Neuronal stem cell (in vitro differentiated cells): ENCODE measurements at regions not wholly inside any gene's neighbourhood (a gene's known extent, or its start where the extent isn't known, plus 50 kb on each side); places are given as distances from the start of the nearest gene placed in this dataset.
A peak's percentile ranks its signal among the peaks of the same experiment; 100 is the strongest.

Experiments used
- DNase-seq: peaks from one replicate; pipeline ENCODE4 v3.0.0-alpha.2; 2013; ENCODE audit warnings: low spot score
- H2AFZ ChIP-seq: one replicate; pipeline ENCODE4 v1.6.1; 2013; ENCODE audit warnings: mild to moderate bottlenecking, low read length, inconsistent platforms
- H2AK5ac ChIP-seq: 2 replicates; pipeline ENCODE4 v1.6.1; 2013; ENCODE audit warnings: low read depth, mild to moderate bottlenecking, inconsistent platforms, low read length, moderate library complexity, mixed read lengths
- H2BK120ac ChIP-seq: 2 replicates; pipeline ENCODE4 v1.6.1; 2013; ENCODE audit warnings: low read depth, mild to moderate bottlenecking, inconsistent platforms, low read length, moderate library complexity, mixed read lengths
- H2BK12ac ChIP-seq: one replicate; pipeline ENCODE4 v1.6.1; 2013; ENCODE audit warnings: low read length, inconsistent platforms
- H2BK15ac ChIP-seq: 2 replicates; pipeline ENCODE4 v1.6.1; 2013; ENCODE audit warnings: mild to moderate bottlenecking, low read length, inconsistent platforms, mixed read lengths
- H2BK5ac ChIP-seq: one replicate; pipeline ENCODE4 v1.6.1; 2013; ENCODE audit warnings: inconsistent platforms, mild to moderate bottlenecking, low read length, moderate library complexity
- H3K14ac ChIP-seq: one replicate; pipeline ENCODE4 v1.6.1; 2013; ENCODE audit warnings: low read length, inconsistent platforms
- H3K18ac ChIP-seq: 2 replicates; pipeline ENCODE4 v1.6.1; 2013; ENCODE audit warnings: low read length, inconsistent platforms
- H3K23ac ChIP-seq: 2 replicates; pipeline ENCODE4 v1.6.1; 2013; ENCODE audit warnings: low read depth, mild to moderate bottlenecking, mixed read lengths, low read length, inconsistent platforms; ENCODE audit not compliant: poor library complexity
- H3K27ac ChIP-seq: replicated peaks from 3 replicates; pipeline ENCODE4 v1.5.1; 2013; ENCODE audit warnings: low read length, inconsistent platforms
- H3K27me3 ChIP-seq, 3 experiments: 2 replicates each; pipeline ENCODE4 v1.6.1; 2013; ENCODE audit warnings: low read length in 3 of 3, mild to moderate bottlenecking in 2 of 3, inconsistent platforms in 1 of 3, low read depth in 1 of 3, mixed read lengths in 1 of 3, moderate library complexity in 1 of 3; ENCODE audit not compliant: control insufficient read depth in 3 of 3, insufficient read depth in 3 of 3
- H3K36me3 ChIP-seq, 2 donors: replicated peaks in 1 of 2; 2 replicates each; pipeline ENCODE4 v1.6.1; 2013; ENCODE audit warnings: low read length in 2 of 2; ENCODE audit not compliant: control insufficient read depth in 2 of 2, insufficient read depth in 2 of 2
- H3K4ac ChIP-seq: 2 replicates; pipeline ENCODE4 v1.6.1; 2013; ENCODE audit warnings: inconsistent platforms, mild to moderate bottlenecking, low read length, moderate library complexity
- H3K4me1 ChIP-seq, 2 donors: 1 replicate in 1 of 2; 2 replicates in 1 of 2; pipeline ENCODE4 v1.6.1; 2013; ENCODE audit warnings: low read length in 2 of 2, low read depth in 1 of 2; ENCODE audit not compliant: control insufficient read depth in 2 of 2, insufficient read depth in 1 of 2
- H3K4me2 ChIP-seq: one replicate; pipeline ENCODE4 v1.6.1; 2013; ENCODE audit warnings: mild to moderate bottlenecking, low read length, inconsistent platforms; ENCODE audit not compliant: insufficient read depth, poor library complexity, severe bottlenecking
- H3K4me3 ChIP-seq, 2 donors: 2 replicates each; pipeline ENCODE4 v1.5.1; 2013; ENCODE audit warnings: low read length in 2 of 2, mild to moderate bottlenecking in 2 of 2, inconsistent platforms in 1 of 2, moderate library complexity in 1 of 2
- H3K79me1 ChIP-seq: one replicate; pipeline ENCODE4 v1.6.1; 2013; ENCODE audit warnings: low read depth, mild to moderate bottlenecking, inconsistent platforms, low read length, moderate library complexity
- H3K9ac ChIP-seq: one replicate; pipeline ENCODE4 v1.6.1; 2013; ENCODE audit warnings: mild to moderate bottlenecking, low read depth, low read length, inconsistent platforms; ENCODE audit not compliant: poor library complexity
- H3K9me3 ChIP-seq, 2 donors: replicated peaks in 1 of 2; 2 replicates each; pipeline versions ENCODE3 to v1.6.1; 2013; ENCODE audit warnings: low read length in 2 of 2, mild to moderate bottlenecking in 2 of 2, inconsistent platforms in 1 of 2, low read depth in 1 of 2, mixed read lengths in 1 of 2, moderate library complexity in 1 of 2; ENCODE audit not compliant: control insufficient read depth in 2 of 2, insufficient read depth in 1 of 2
- H4K8ac ChIP-seq: one replicate; pipeline ENCODE4 v1.6.1; 2013; ENCODE audit warnings: low read depth, mild to moderate bottlenecking, inconsistent platforms, low read length, moderate library complexity
- H4K91ac ChIP-seq: one replicate; pipeline ENCODE4 v1.6.1; 2013; ENCODE audit warnings: low read length, low read depth, mild to moderate bottlenecking, inconsistent platforms; ENCODE audit not compliant: poor library complexity
- WGBS, 2 donors: extraction: QIAGEN DNeasy Blood & Tissue Kit; methylation state at CpG; one replicate each; pipeline ENCODE4 v1.1.7; 2013; ENCODE audit warnings: missing lambda C conversion rate in 2 of 2, mixed read lengths in 1 of 2; ENCODE audit not compliant: insufficient read length in 2 of 2, insufficient replicate concordance in 1 of 2; ENCODE audit errors: extremely low coverage in 2 of 2; 5-methylcytosine and 5-hydroxymethylcytosine counted together

GRCh38 chr1:37238364-37239224, 204.3 kb upstream of the GRIK3 start:
- no peak overlapping the region for H3K4me3 ChIP-seq
- H3K9ac ChIP-seq = no peak overlapping the region
- H3K4ac ChIP-seq = no peak overlapping the region
- H4K8ac ChIP-seq = no peak overlapping the region
- no peak overlapping the region for H3K27ac ChIP-seq
- H3K9me3 ChIP-seq = no peaks in the 10 kb centered on the region
- no peaks in the 10 kb centered on the region for H3K79me1 ChIP-seq
- peaks cover 6 to 45% of the 10 kb centered on the region in 2 donors for H3K4me1 ChIP-seq
- no peak overlapping the region for H2BK5ac ChIP-seq
- WGBS, 2 donors = no CpG with 5 or more reads among the region's 11 CpGs
- H2AFZ ChIP-seq = no peak overlapping the region
- H3K36me3 ChIP-seq = no peaks in the 10 kb centered on the region
- H3K23ac ChIP-seq = no peak overlapping the region
- no peak overlapping the region for H3K14ac ChIP-seq
- no peak overlapping the region for H2BK120ac ChIP-seq
- peak overlapping the region; percentile 15 for H2BK15ac ChIP-seq
- H3K18ac ChIP-seq = peak overlapping the region; percentile 55
- no peak overlapping the region for H3K4me2 ChIP-seq
- peak overlapping the region; percentile 18 for H2BK12ac ChIP-seq
- peaks cover 0 to 14% (median 0%) of the 10 kb centered on the region in 3 experiments for H3K27me3 ChIP-seq
- H2AK5ac ChIP-seq = peak overlapping the region; percentile 57
- no peak overlapping the region for H4K91ac ChIP-seq
- DNase-seq = no peak

DNA sequence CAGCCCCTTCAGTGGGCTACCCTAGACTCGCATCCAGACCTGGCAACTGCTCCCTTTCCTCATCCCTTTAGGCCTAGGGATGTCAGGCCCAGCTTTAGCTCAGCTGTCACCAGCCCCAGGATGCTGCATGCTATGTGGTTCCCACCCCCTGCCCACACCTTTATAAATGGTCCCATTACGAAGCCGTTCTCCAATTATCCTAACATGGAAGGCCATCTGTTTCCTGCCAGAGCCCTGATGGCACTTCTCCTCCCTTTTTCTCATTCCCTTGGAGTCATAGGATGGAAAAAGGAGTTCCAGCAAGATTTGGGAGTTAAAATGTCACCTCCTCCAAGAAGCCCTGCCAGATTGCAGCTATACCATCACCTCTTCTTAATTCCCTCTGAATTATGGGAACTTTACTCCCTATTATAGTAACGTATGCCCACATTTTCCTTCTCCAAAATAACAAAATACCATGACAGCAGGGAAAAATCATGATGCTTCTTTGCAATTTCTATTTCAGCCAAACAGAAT, 205.0 kb upstream of the GRIK3 start:
- no peak overlapping the region for H3K4me2 ChIP-seq
- no peak overlapping the region for H4K91ac ChIP-seq
- H2BK5ac ChIP-seq = no peak overlapping the region
- no peak overlapping the region for H2AFZ ChIP-seq
- peaks cover 6 to 46% of the 10 kb centered on the region in 2 donors for H3K4me1 ChIP-seq
- H3K4ac ChIP-seq = no peak overlapping the region
- no peaks in the 10 kb centered on the region for H3K79me1 ChIP-seq
- no peaks in the 10 kb centered on the region for H3K9me3 ChIP-seq
- WGBS, 2 donors = no CpG with 5 or more reads among the region's 4 CpGs
- H2AK5ac ChIP-seq = peak overlapping the region; percentile 57
- no peaks in the 10 kb centered on the region for H3K36me3 ChIP-seq
- no peak overlapping the region for H4K8ac ChIP-seq
- H2BK15ac ChIP-seq = peak overlapping the region; percentile 15
- H3K18ac ChIP-seq = peak overlapping the region; percentile 55
- no peak overlapping the region for H3K9ac ChIP-seq
- no peak overlapping the region for H2BK12ac ChIP-seq
- H3K23ac ChIP-seq = no peak overlapping the region
- H3K14ac ChIP-seq = no peak overlapping the region
- peaks cover 0 to 14% (median 0%) of the 10 kb centered on the region in 3 experiments for H3K27me3 ChIP-seq
- H3K4me3 ChIP-seq = no peak overlapping the region
- no peak for DNase-seq
- no peak overlapping the region for H3K27ac ChIP-seq
- H2BK120ac ChIP-seq = no peak overlapping the region

GRCh38 chr1:37240897-37241296, 206.6 kb upstream of the GRIK3 start:
- no peaks in the 10 kb centered on the region for H3K79me1 ChIP-seq
- peak overlapping the region; percentile 85 for H3K14ac ChIP-seq
- peak overlapping the region; percentile 62 for H2BK15ac ChIP-seq
- H3K4ac ChIP-seq = no peak overlapping the region
- H2BK120ac ChIP-seq = peak overlapping the region; percentile 57
- no peak for DNase-seq
- H4K91ac ChIP-seq = peak overlapping the region; percentile 53
- H3K9ac ChIP-seq = no peak overlapping the region
- no peak overlapping the region for H3K23ac ChIP-seq
- H4K8ac ChIP-seq = no peak overlapping the region
- H3K18ac ChIP-seq = peak overlapping the region; percentile 92
- no peaks in the 10 kb centered on the region for H3K36me3 ChIP-seq
- no peak overlapping the region for H3K27ac ChIP-seq
- no peak overlapping the region for H2AFZ ChIP-seq
- H2BK12ac ChIP-seq = peak overlapping the region; percentile 97
- peak overlapping the region; percentile 65 for H2AK5ac ChIP-seq
- no peak overlapping the region for H2BK5ac ChIP-seq
- peaks cover 0 to 9% (median 0%) of the 10 kb centered on the region in 3 experiments for H3K27me3 ChIP-seq
- no peak overlapping the region for H3K4me2 ChIP-seq
- no peaks in the 10 kb centered on the region for H3K9me3 ChIP-seq
- no peak overlapping the region for H3K4me3 ChIP-seq
- no CpG with 5 or more reads among the region's 15 CpGs for WGBS, 2 donors
- H3K4me1 ChIP-seq = peaks cover 0 to 38% of the 10 kb centered on the region in 2 donors

DNA sequence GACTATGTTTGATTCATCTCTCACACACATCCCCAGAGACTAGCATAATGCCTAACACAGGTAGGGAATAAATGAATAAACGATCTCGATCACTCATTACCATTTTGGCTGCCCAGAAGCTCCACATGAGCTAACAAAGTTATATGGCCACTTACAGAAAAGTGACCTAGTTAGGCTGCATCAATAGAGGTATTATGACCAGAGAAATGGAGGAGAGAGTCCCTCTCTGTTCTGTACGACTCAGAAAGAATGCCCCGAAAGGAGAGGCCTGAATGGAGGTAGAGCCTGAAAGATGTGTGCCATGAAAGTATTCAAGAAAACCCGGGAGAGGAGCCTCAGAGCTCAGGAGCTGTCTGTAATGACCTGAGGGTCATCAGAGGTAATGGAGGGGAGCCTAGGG, 208.2 kb upstream of the GRIK3 start:
- H3K79me1 ChIP-seq = no peaks in the 10 kb centered on the region
- H2BK12ac ChIP-seq = no peak overlapping the region
- no peak overlapping the region for H3K27ac ChIP-seq
- H3K23ac ChIP-seq = no peak overlapping the region
- H3K14ac ChIP-seq = no peak overlapping the region
- no peaks in the 10 kb centered on the region for H3K9me3 ChIP-seq
- WGBS, 2 donors = no CpG with 5 or more reads among the region's 5 CpGs
- peaks cover 0 to 36% of the 10 kb centered on the region in 2 donors for H3K4me1 ChIP-seq
- no peak for DNase-seq
- no peak overlapping the region for H2BK5ac ChIP-seq
- H3K4me3 ChIP-seq = no peak overlapping the region
- H2AK5ac ChIP-seq = peak overlapping the region; percentile 2
- H2BK120ac ChIP-seq = no peak overlapping the region
- no peak overlapping the region for H4K91ac ChIP-seq
- no peak overlapping the region for H3K18ac ChIP-seq
- H3K4me2 ChIP-seq = no peak overlapping the region
- no peak overlapping the region for H4K8ac ChIP-seq
- no peak overlapping the region for H2BK15ac ChIP-seq
- H3K27me3 ChIP-seq = peaks cover 0 to 9% (median 0%) of the 10 kb centered on the region in 3 experiments
- H2AFZ ChIP-seq = no peak overlapping the region
- no peak overlapping the region for H3K4ac ChIP-seq
- H3K36me3 ChIP-seq = no peaks in the 10 kb centered on the region
- no peak overlapping the region for H3K9ac ChIP-seq
